ENCODE measurements at regions not wholly inside any gene's neighbourhood (a gene's known extent, or its start where the extent isn't known, plus 50 kb on each side); places are given as distances from the start of the nearest gene placed in this dataset.
"Not testable (repeated sequence)": the region's sequence is repeated elsewhere in the genome, so short reads cannot be mapped to it uniquely, and the experiment has no call there.

GRCh38 chr5:92637247-92637646, 943.8 kb downstream of the NR2F1-AS1 start:
- DNase-seq (no peak), ATAC-seq (no peak)
- H3K27me3 ChIP-seq = no peaks in the 10 kb centered on the region
- H3K36me3 ChIP-seq = no peaks in the 10 kb centered on the region
- intact Hi-C loops (cut with DNase I) = no loop called here
- no peak for TF ChIP-seq POLR2A (IDR thresholded peaks at IDR 0.05)
- peaks cover 0 to 12% (median 5%) of the 10 kb centered on the region in 4 donors for H3K4me1 ChIP-seq
- WGBS (ENCODE audit: insufficient coverage, low coverage, low lambda C conversion rate, missing lambda C conversion rate) = 83% methylated on average over 2 of the region's 2 CpGs
- H3K4me3 ChIP-seq = no peak overlapping the region
- H3K27ac ChIP-seq = no peak overlapping the region
- no peaks in the 10 kb centered on the region for H3K9me3 ChIP-seq

- H3K9me3 ChIP-seq = no peaks in the 10 kb centered on the region
- H3K36me3 ChIP-seq = no peaks in the 10 kb centered on the region
- H3K27ac ChIP-seq = no peak overlapping the region
- intact Hi-C loops (cut with DNase I) = no loop called here
- H3K4me1 ChIP-seq = no peaks in the 10 kb centered on the region
- TF ChIP-seq POLR2A (IDR thresholded peaks at IDR 0.05) (no peak), CTCF (IDR thresholded peaks at IDR 0.05) (no peak)
- DNase-seq (no peak), ATAC-seq (no peak)
- WGBS (ENCODE audit: insufficient coverage, low coverage, low lambda C conversion rate, missing lambda C conversion rate) = 90% methylated on average over 11 of the region's 11 CpGs
- H3K27me3 ChIP-seq = no peaks in the 10 kb centered on the region
- no peak overlapping the region for H3K4me3 ChIP-seq
Observed at GRCh38 chr5:92635001-92635461, 946.0 kb downstream of the NR2F1-AS1 start.

DNA sequence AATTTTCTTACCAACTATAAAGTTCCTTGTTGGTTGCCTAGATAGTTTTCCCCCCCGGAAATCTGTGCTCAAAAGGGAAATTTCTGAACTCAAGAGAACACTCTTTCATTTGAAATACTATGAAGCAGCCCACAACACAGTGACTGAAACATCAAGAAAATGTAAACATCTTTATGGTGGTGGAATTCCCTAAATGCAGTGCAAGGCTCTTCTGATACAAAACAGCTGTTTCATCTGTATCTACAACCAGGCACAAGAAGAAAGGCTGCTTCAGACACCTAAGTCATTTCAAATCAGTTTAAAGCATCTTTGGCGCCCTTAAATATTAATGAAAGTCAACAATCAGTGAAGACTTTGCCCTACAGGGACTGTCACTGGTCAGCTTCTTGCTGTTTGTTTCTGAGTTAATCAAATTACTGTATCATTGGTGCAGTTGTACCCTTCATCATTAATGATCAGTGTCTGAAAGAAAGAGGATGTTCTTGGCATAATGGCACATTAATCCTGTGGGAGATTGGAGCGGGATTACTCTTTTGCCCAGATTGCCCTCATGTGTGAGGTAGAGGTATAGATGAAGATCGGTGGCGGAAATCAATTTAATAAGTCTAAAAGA, 947.0 kb downstream of the NR2F1-AS1 start:
- Histone ChIP-seq H3K9me3 (no peaks in the 10 kb centered on the region), H3K4me1 (no peaks in the 10 kb centered on the region), H3K27me3 (no peaks in the 10 kb centered on the region), H3K36me3 (no peaks in the 10 kb centered on the region), H3K4me3 (no peak overlapping the region), H3K27ac (no peak overlapping the region)
- intact Hi-C loops (cut with DNase I) = no loop called here
- TF ChIP-seq CTCF (IDR thresholded peaks at IDR 0.05) (no peak), POLR2A (IDR thresholded peaks at IDR 0.05) (no peak)
- no peak for ATAC-seq
- DNase-seq = no peak
- 83% methylated on average over 5 of the region's 5 CpGs for WGBS (ENCODE audit: insufficient coverage, low coverage, low lambda C conversion rate, missing lambda C conversion rate)

GRCh38 chr5:92633176-92633575, 947.8 kb downstream of the NR2F1-AS1 start:
- ATAC-seq (no peak), DNase-seq (no peak)
- Histone ChIP-seq H3K4me3 (no peak overlapping the region), H3K4me1 (no peaks in the 10 kb centered on the region), H3K36me3 (no peaks in the 10 kb centered on the region), H3K27ac (no peak overlapping the region), H3K27me3 (no peaks in the 10 kb centered on the region), H3K9me3 (no peaks in the 10 kb centered on the region)
- TF ChIP-seq CTCF (IDR thresholded peaks at IDR 0.05) (no peak), POLR2A (IDR thresholded peaks at IDR 0.05) (no peak)
- intact Hi-C loops (cut with DNase I) = no loop called here

- DNase-seq = peak in 1 of 3 donors; percentile 42
- H3K36me3 ChIP-seq; H3K4me3 ChIP-seq; H3K4me1 ChIP-seq; H3K27ac ChIP-seq; H3K27me3 ChIP-seq; H3K9me3 ChIP-seq; ATAC-seq; intact Hi-C loops (cut with DNase I): not testable (repeated sequence)
- WGBS (ENCODE audit: insufficient coverage, low coverage, low lambda C conversion rate, missing lambda C conversion rate) = no CpG with 5 or more reads among the region's 37 CpGs
Observed at GRCh38 chr5:92631237-92631701, 949.8 kb downstream of the NR2F1-AS1 start.

DNA sequence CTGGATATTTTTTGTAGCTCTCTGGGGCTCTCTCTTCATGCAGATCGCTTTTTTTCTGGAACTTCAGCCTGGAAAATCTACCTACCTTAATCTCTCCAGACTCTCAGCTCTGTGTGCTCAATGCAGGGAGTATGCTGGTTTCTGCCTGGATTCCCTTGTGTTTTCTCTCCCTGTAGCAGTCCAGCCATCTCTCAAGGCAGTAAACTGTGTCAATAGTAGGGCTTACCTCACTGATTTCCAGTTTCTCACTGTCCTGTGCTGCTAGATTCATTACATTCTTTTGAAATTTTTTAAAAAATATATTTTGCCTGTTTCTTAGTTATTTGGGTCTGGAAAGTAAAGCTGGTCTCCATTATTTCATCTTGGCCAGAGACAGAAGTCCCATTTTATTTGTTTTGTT, 951.4 kb downstream of the NR2F1-AS1 start:
- 86% methylated on average over 1 of the region's 1 CpG for WGBS (ENCODE audit: insufficient coverage, low coverage, low lambda C conversion rate, missing lambda C conversion rate)
- TF ChIP-seq POLR2A (IDR thresholded peaks at IDR 0.05) (no peak), CTCF (IDR thresholded peaks at IDR 0.05) (no peak)
- intact Hi-C loops (cut with DNase I) = no loop called here

More for the DNA sequence above, 951.4 kb downstream of the NR2F1-AS1 start:
- no peak overlapping the region for H3K4me3 ChIP-seq
- H3K9me3 ChIP-seq = no peaks in the 10 kb centered on the region
- H3K4me1 ChIP-seq = no peaks in the 10 kb centered on the region
- no peaks in the 10 kb centered on the region for H3K27me3 ChIP-seq
- no peaks in the 10 kb centered on the region for H3K36me3 ChIP-seq
- ATAC-seq (no peak), DNase-seq (no peak)
- no peak overlapping the region for H3K27ac ChIP-seq
